ENCODE measurements at regions not wholly inside any gene's neighbourhood (a gene's known extent, or its start where the extent isn't known, plus 50 kb on each side); places are given as distances from the start of the nearest gene placed in this dataset.

DNA sequence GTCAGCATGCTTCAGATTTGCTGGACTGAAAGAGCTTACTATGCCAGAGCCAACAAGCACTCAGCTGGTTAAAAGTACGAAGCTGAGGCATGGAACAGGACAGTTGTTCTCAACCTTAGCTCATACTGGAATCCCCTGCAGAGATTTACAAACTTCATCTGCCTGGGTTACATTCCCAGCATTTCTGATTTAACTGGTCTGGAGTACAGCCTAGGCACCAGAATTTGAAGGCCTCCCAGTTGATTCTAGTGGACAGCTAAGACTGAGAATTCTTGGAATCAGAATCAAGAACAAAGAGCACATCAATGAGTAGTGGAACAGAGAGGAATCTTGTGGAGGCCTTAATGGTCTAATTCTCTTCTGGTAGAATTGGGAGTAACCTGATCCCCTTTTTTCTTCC lies 298.2 kb upstream of the NXPH2 start:
- TF ChIP-seq FOSL2 (IDR thresholded peaks at IDR 0.05; ENCODE audit: borderline replicate concordance, low read depth) (no peak), EP300 (IDR thresholded peaks at IDR 0.05; ENCODE audit: borderline replicate concordance in 1 of 2, low read depth in 1 of 2, low read length in 1 of 2) (no peak), SIN3A (IDR thresholded peaks at IDR 0.05; ENCODE audit: borderline replicate concordance, low read depth, low read length) (no peak), RXRA (IDR thresholded peaks at IDR 0.05; ENCODE audit: borderline replicate concordance, low read depth) (no peak)
- TF ChIP-seq, protein P1, sequence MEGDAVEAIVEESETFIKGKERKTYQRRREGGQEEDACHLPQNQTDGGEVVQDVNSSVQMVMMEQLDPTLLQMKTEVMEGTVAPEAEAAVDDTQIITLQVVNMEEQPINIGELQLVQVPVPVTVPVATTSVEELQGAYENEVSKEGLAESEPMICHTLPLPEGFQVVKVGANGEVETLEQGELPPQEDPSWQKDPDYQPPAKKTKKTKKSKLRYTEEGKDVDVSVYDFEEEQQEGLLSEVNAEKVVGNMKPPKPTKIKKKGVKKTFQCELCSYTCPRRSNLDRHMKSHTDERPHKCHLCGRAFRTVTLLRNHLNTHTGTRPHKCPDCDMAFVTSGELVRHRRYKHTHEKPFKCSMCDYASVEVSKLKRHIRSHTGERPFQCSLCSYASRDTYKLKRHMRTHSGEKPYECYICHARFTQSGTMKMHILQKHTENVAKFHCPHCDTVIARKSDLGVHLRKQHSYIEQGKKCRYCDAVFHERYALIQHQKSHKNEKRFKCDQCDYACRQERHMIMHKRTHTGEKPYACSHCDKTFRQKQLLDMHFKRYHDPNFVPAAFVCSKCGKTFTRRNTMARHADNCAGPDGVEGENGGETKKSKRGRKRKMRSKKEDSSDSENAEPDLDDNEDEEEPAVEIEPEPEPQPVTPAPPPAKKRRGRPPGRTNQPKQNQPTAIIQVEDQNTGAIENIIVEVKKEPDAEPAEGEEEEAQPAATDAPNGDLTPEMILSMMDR (IDR thresholded peaks at IDR 0.05): no peak

All from SK-N-SH (cell line).